Activated B cell treated with CpG ODN at 0.5 μM for 24 hours (primary cell): ENCODE measurements at regions not wholly inside any gene's neighbourhood (a gene's known extent, or its start where the extent isn't known, plus 50 kb on each side); places are given as distances from the start of the nearest gene placed in this dataset.

Source experiments
- ATAC-seq: fragments of 200-7000 bp; cut with Tn5 transposase; one replicate; pipeline ENCODE4 v1.10.0; 2021; ENCODE audit warnings: low read depth, mild to moderate bottlenecking, moderate library complexity
- CTCF ChIA-PET: fragments of 350-600 bp; sonication (Branson Sonifier 250); formaldehyde crosslinking; loops from one replicate; lab custom pipeline; 2021; ENCODE audit warnings: antibody characterized with exemption; lab: Charles Lee
- POLR2A ChIA-PET: fragments of 350-600 bp; sonication (Branson Sonifier 250); formaldehyde crosslinking; loops from one replicate; lab custom pipeline; 2021; ENCODE audit warnings: antibody characterized with exemption; lab: Charles Lee
- DNase-seq: peaks from one replicate; pipeline ENCODE4 v3.0.0; 2022
- H3K27ac Mint-ChIP-seq: one replicate; pipeline ENCODE4 v1.8.0; 2020; ENCODE audit warnings: mixed read lengths
- H3K27me3 Mint-ChIP-seq: one replicate; pipeline ENCODE4 v1.8.0; 2021; ENCODE audit warnings: mixed read lengths
- H3K36me3 Mint-ChIP-seq: one replicate; pipeline ENCODE4 v1.8.0; 2021; ENCODE audit warnings: low read depth, mixed read lengths
- H3K4me1 Mint-ChIP-seq: one replicate; pipeline ENCODE4 v1.8.0; 2021; ENCODE audit warnings: mixed read lengths
- H3K4me3 Mint-ChIP-seq: one replicate; pipeline ENCODE4 v1.8.0; 2020; ENCODE audit warnings: mild to moderate bottlenecking, mixed read lengths
- H3K9me3 Mint-ChIP-seq: one replicate; pipeline ENCODE4 v1.8.0; 2020; ENCODE audit warnings: mixed read lengths
- CTCF ChIP-seq: fragments of 200-600 bp; IDR thresholded peaks from one replicate; pipeline ENCODE4 v1.8.0; 2022; ENCODE audit warnings: antibody characterized with exemption, mild to moderate bottlenecking
- intact Hi-C: fragments of 100-400 bp; cut with micrococcal nuclease; formaldehyde crosslinking; loops from one replicate; pipeline ENCODE4 v1.15.1; 2024

GRCh38 chr11:15641271-15642045 lies 526.7 kb downstream of the INSC start:
- H3K9me3 Mint-ChIP-seq, result no peaks in the 10 kb centered on the region
- H3K36me3 Mint-ChIP-seq, result no peaks in the 10 kb centered on the region
- no peak for DNase-seq
- ChIA-PET CTCF (no interaction called here), POLR2A (interaction anchor here (0.6 kb wide), 1 partner anchor 8 kb away, joined by 4 read pairs; no protein-coding TSS in a partner anchor)
- TF ChIP-seq CTCF, result no peak
- H3K27ac Mint-ChIP-seq, result no peak overlapping the region
- peaks cover 2% of the 10 kb centered on the region for H3K27me3 Mint-ChIP-seq
- no peak for ATAC-seq
- intact Hi-C loops, result no loop called here
- no peaks in the 10 kb centered on the region for H3K4me1 Mint-ChIP-seq
- H3K4me3 Mint-ChIP-seq, result no peak overlapping the region

GRCh38 chr11:15645201-15645600 lies 530.5 kb downstream of the INSC start:
- no peak overlapping the region for H3K4me3 Mint-ChIP-seq
- no peaks in the 10 kb centered on the region for H3K36me3 Mint-ChIP-seq
- no peak for DNase-seq
- CTCF ChIA-PET, result interaction anchor here (0.8 kb wide), 1 partner anchor 374 kb away, joined by 3 read pairs; no protein-coding TSS in a partner anchor
- H3K27me3 Mint-ChIP-seq, result peaks cover 2% of the 10 kb centered on the region
- ATAC-seq, result no peak
- intact Hi-C loops, result no loop called here
- POLR2A ChIA-PET, result no interaction called here
- no peaks in the 10 kb centered on the region for H3K4me1 Mint-ChIP-seq
- H3K9me3 Mint-ChIP-seq, result no peaks in the 10 kb centered on the region
- TF ChIP-seq CTCF, result no peak
- no peak overlapping the region for H3K27ac Mint-ChIP-seq

- H3K36me3 Mint-ChIP-seq, result no peaks in the 10 kb centered on the region
- H3K9me3 Mint-ChIP-seq, result no peaks in the 10 kb centered on the region
- ChIA-PET CTCF (no interaction called here), POLR2A (no interaction called here)
- H3K4me3 Mint-ChIP-seq, result no peak overlapping the region
- H3K4me1 Mint-ChIP-seq, result no peaks in the 10 kb centered on the region
- intact Hi-C loops, result loop anchor here (5.0 kb wide), 1 partner anchor 958 kb away; no protein-coding TSS in a partner anchor
- H3K27ac Mint-ChIP-seq, result no peak overlapping the region
- TF ChIP-seq CTCF, result no peak
- DNase-seq (no peak), ATAC-seq (no peak)
- H3K27me3 Mint-ChIP-seq, result peaks cover 22% of the 10 kb centered on the region
Measured at GRCh38 chr11:15649371-15650104, 534.8 kb downstream of the INSC start.

- ATAC-seq, result peak; percentile 83
- TF ChIP-seq CTCF, result no peak
- POLR2A ChIA-PET, result no interaction called here
- H3K27ac Mint-ChIP-seq, result no peak overlapping the region
- CTCF ChIA-PET, result no interaction called here
- H3K4me3 Mint-ChIP-seq, result no peak overlapping the region
- DNase-seq, result peak; percentile 33
- H3K27me3 Mint-ChIP-seq, result peaks cover 22% of the 10 kb centered on the region
- intact Hi-C loops, result loop anchor here (5.0 kb wide), 1 partner anchor 957 kb away; no protein-coding TSS in a partner anchor
- no peaks in the 10 kb centered on the region for H3K36me3 Mint-ChIP-seq
- H3K4me1 Mint-ChIP-seq, result no peaks in the 10 kb centered on the region
- H3K9me3 Mint-ChIP-seq, result no peaks in the 10 kb centered on the region
Measured at GRCh38 chr11:15650105-15650938, 535.6 kb downstream of the INSC start.
